ENCODE measurements at regions not wholly inside any gene's neighbourhood (a gene's known extent, or its start where the extent isn't known, plus 50 kb on each side); places are given as distances from the start of the nearest gene placed in this dataset.

- H3K27me3 Mint-ChIP-seq (ENCODE audit: low read depth): no peaks in the 10 kb centered on the region
- ChIA-PET POLR2A (no interaction called here), CTCF (no interaction called here)
- H3K4me3 Mint-ChIP-seq: no peak overlapping the region
- DNase-seq: no peak
- H3K4me1 Mint-ChIP-seq (ENCODE audit: low read depth): peaks cover 7% of the 10 kb centered on the region
- ATAC-seq: no peak
- no peak overlapping the region for H3K27ac Mint-ChIP-seq
- H3K36me3 Mint-ChIP-seq (ENCODE audit: low read depth): no peaks in the 10 kb centered on the region
- H3K9me3 Mint-ChIP-seq (ENCODE audit: insufficient read depth): no peaks in the 10 kb centered on the region
Observed at GRCh38 chr3:18900994-18901393, 247.3 kb upstream of the KCNH8 start.

- H3K27me3 Mint-ChIP-seq (ENCODE audit: low read depth): peaks cover 3% of the 10 kb centered on the region
- peaks cover 7% of the 10 kb centered on the region for H3K4me1 Mint-ChIP-seq (ENCODE audit: low read depth)
- no peaks in the 10 kb centered on the region for H3K9me3 Mint-ChIP-seq (ENCODE audit: insufficient read depth)
- H3K36me3 Mint-ChIP-seq (ENCODE audit: low read depth): no peaks in the 10 kb centered on the region
- H3K4me3 Mint-ChIP-seq: no peak overlapping the region
- POLR2A ChIA-PET: no interaction called here
- no peak overlapping the region for H3K27ac Mint-ChIP-seq
- DNase-seq: no peak
- CTCF ChIA-PET: no interaction called here
- no peak for ATAC-seq
Observed at GRCh38 chr3:18898911-18899310, 249.4 kb upstream of the KCNH8 start.

GRCh38 chr3:18892756-18893155, 255.6 kb upstream of the KCNH8 start:
- CTCF ChIA-PET: no interaction called here
- H3K27me3 Mint-ChIP-seq (ENCODE audit: low read depth): peaks cover 3% of the 10 kb centered on the region
- peaks cover 20% of the 10 kb centered on the region for H3K4me1 Mint-ChIP-seq (ENCODE audit: low read depth)
- no peaks in the 10 kb centered on the region for H3K9me3 Mint-ChIP-seq (ENCODE audit: insufficient read depth)
- no peak for ATAC-seq
- no peak overlapping the region for H3K4me3 Mint-ChIP-seq
- no peak for DNase-seq
- no peaks in the 10 kb centered on the region for H3K36me3 Mint-ChIP-seq (ENCODE audit: low read depth)
- no peak overlapping the region for H3K27ac Mint-ChIP-seq
- POLR2A ChIA-PET: no interaction called here

- peak; percentile 15 for ATAC-seq
Observed at GRCh38 chr3:18892047-18892446, 256.3 kb upstream of the KCNH8 start.

DNA sequence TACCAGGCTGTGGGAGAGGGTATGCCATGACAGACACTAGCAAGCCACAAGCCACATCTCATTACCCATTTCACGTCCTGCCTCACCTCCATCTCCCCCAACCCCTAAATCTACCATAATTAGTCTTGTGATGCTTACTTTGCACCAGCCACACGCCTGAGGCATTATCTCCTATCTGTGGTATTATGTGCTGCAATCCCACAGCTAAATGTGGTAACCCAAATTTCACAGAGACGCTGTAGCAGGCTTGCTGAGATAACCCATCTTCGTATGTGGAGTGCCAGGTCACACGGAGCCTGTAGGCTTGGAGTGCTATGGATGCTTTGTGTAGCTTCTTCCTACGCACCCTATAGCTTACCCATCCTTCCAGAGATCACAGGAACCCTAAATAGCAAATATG, 256.7 kb upstream of the KCNH8 start:
- ChIA-PET POLR2A (interaction anchor here (0.6 kb wide), 1 partner anchor 1487 kb away, joined by 4 read pairs; no protein-coding TSS in a partner anchor), CTCF (interaction anchor here (1.2 to 2.0 kb wide), 3 partner anchors 11 to 97 kb away, joined by 4 to 7 read pairs (median 5); no protein-coding TSS in a partner anchor)
- Mint-ChIP-seq H3K36me3 (ENCODE audit: low read depth) (no peaks in the 10 kb centered on the region), H3K27ac (no peak overlapping the region), H3K27me3 (ENCODE audit: low read depth) (peaks cover 7% of the 10 kb centered on the region), H3K4me1 (ENCODE audit: low read depth) (peaks cover 20% of the 10 kb centered on the region), H3K4me3 (no peak overlapping the region), H3K9me3 (ENCODE audit: insufficient read depth) (no peaks in the 10 kb centered on the region)
- peak; percentile 81 for ATAC-seq
- DNase-seq: peak; percentile 44

More at GRCh38 chr3:18892047-18892446, 256.3 kb upstream of the KCNH8 start:
- Mint-ChIP-seq H3K27ac (no peak overlapping the region), H3K9me3 (ENCODE audit: insufficient read depth) (no peaks in the 10 kb centered on the region), H3K4me1 (ENCODE audit: low read depth) (peaks cover 20% of the 10 kb centered on the region), H3K27me3 (ENCODE audit: low read depth) (peaks cover 7% of the 10 kb centered on the region), H3K36me3 (ENCODE audit: low read depth) (no peaks in the 10 kb centered on the region), H3K4me3 (no peak overlapping the region)
- DNase-seq: no peak
- POLR2A ChIA-PET: interaction anchor here (0.6 kb wide), 1 partner anchor 1487 kb away, joined by 4 read pairs; no protein-coding TSS in a partner anchor
- CTCF ChIA-PET: interaction anchor here (1.2 to 2.0 kb wide), 2 partner anchors 10 to 96 kb away, joined by 5 to 7 read pairs; no protein-coding TSS in a partner anchor

- H3K27me3 Mint-ChIP-seq (ENCODE audit: low read depth): peaks cover 6% of the 10 kb centered on the region
- H3K4me1 Mint-ChIP-seq (ENCODE audit: low read depth): peaks cover 20% of the 10 kb centered on the region
- DNase-seq (no peak), ATAC-seq (no peak)
- H3K27ac Mint-ChIP-seq: no peak overlapping the region
- H3K4me3 Mint-ChIP-seq: no peak overlapping the region
- ChIA-PET POLR2A (no interaction called here), CTCF (interaction anchor here (1.4 to 2.0 kb wide), 2 partner anchors 12 to 43 kb away, joined by 4 to 7 read pairs; no protein-coding TSS in a partner anchor)
- H3K36me3 Mint-ChIP-seq (ENCODE audit: low read depth): no peaks in the 10 kb centered on the region
- no peaks in the 10 kb centered on the region for H3K9me3 Mint-ChIP-seq (ENCODE audit: insufficient read depth)
Observed at GRCh38 chr3:18890449-18890848, 257.9 kb upstream of the KCNH8 start.

GRCh38 chr3:18888819-18889218, 259.5 kb upstream of the KCNH8 start:
- no peaks in the 10 kb centered on the region for H3K9me3 Mint-ChIP-seq (ENCODE audit: insufficient read depth)
- DNase-seq (no peak), ATAC-seq (no peak)
- H3K27me3 Mint-ChIP-seq (ENCODE audit: low read depth): peaks cover 3% of the 10 kb centered on the region
- H3K36me3 Mint-ChIP-seq (ENCODE audit: low read depth): no peaks in the 10 kb centered on the region
- no peak overlapping the region for H3K4me3 Mint-ChIP-seq
- ChIA-PET POLR2A (no interaction called here), CTCF (interaction anchor here (1.1 kb wide), 1 partner anchor 99 kb away, joined by 3 read pairs; no protein-coding TSS in a partner anchor)
- peaks cover 20% of the 10 kb centered on the region for H3K4me1 Mint-ChIP-seq (ENCODE audit: low read depth)
- H3K27ac Mint-ChIP-seq: no peak overlapping the region

GRCh38 chr3:18888370-18888769, 259.9 kb upstream of the KCNH8 start:
- DNase-seq: no peak
- ATAC-seq: no peak
- ChIA-PET CTCF (no interaction called here), POLR2A (no interaction called here)
- no peaks in the 10 kb centered on the region for H3K36me3 Mint-ChIP-seq (ENCODE audit: low read depth)
- H3K27me3 Mint-ChIP-seq (ENCODE audit: low read depth): peaks cover 6% of the 10 kb centered on the region
- H3K4me1 Mint-ChIP-seq (ENCODE audit: low read depth): peaks cover 20% of the 10 kb centered on the region
- no peak overlapping the region for H3K27ac Mint-ChIP-seq
- no peak overlapping the region for H3K4me3 Mint-ChIP-seq
- no peaks in the 10 kb centered on the region for H3K9me3 Mint-ChIP-seq (ENCODE audit: insufficient read depth)

- H3K4me3 Mint-ChIP-seq: no peak overlapping the region
- ChIA-PET POLR2A (no interaction called here), CTCF (no interaction called here)
- peaks cover 3% of the 10 kb centered on the region for H3K4me1 Mint-ChIP-seq (ENCODE audit: low read depth)
- H3K27ac Mint-ChIP-seq: no peak overlapping the region
- DNase-seq: no peak
- no peak for ATAC-seq
- H3K36me3 Mint-ChIP-seq (ENCODE audit: low read depth): no peaks in the 10 kb centered on the region
- peaks cover 6% of the 10 kb centered on the region for H3K27me3 Mint-ChIP-seq (ENCODE audit: low read depth)
- H3K9me3 Mint-ChIP-seq (ENCODE audit: insufficient read depth): no peaks in the 10 kb centered on the region
Observed at GRCh38 chr3:18886331-18886730, 262.0 kb upstream of the KCNH8 start.

- H3K27me3 Mint-ChIP-seq (ENCODE audit: low read depth): peaks cover 6% of the 10 kb centered on the region
- ATAC-seq (no peak), DNase-seq (no peak)
- no peaks in the 10 kb centered on the region for H3K4me1 Mint-ChIP-seq (ENCODE audit: low read depth)
- no peak overlapping the region for H3K27ac Mint-ChIP-seq
- no peaks in the 10 kb centered on the region for H3K9me3 Mint-ChIP-seq (ENCODE audit: insufficient read depth)
- ChIA-PET POLR2A (no interaction called here), CTCF (no interaction called here)
- no peak overlapping the region for H3K4me3 Mint-ChIP-seq
- no peaks in the 10 kb centered on the region for H3K36me3 Mint-ChIP-seq (ENCODE audit: low read depth)
Observed at GRCh38 chr3:18885612-18886011, 262.7 kb upstream of the KCNH8 start.

DNA sequence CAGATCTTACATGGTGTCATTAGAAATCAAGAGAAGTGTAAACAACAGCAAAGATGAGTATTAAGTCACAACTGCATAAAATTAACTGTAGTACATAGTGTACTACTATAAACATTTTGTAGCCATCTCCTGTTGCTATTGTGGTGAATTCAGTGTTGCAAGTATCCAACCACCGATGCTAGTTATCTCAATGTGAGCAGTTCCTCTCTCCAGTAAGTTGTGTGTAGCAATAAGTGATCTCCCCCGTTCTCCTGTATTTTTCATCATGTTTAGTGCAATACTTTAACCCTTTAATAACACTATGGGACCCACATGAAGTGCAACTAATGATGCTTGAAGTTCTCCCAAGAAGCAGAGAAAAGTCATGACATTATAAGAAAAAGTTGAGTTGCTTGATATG, 264.7 kb upstream of the KCNH8 start:
- H3K4me3 Mint-ChIP-seq: no peak overlapping the region
- no peaks in the 10 kb centered on the region for H3K36me3 Mint-ChIP-seq (ENCODE audit: low read depth)
- DNase-seq (no peak), ATAC-seq (no peak)
- ChIA-PET POLR2A (no interaction called here), CTCF (no interaction called here)
- no peaks in the 10 kb centered on the region for H3K9me3 Mint-ChIP-seq (ENCODE audit: insufficient read depth)
- no peaks in the 10 kb centered on the region for H3K4me1 Mint-ChIP-seq (ENCODE audit: low read depth)
- H3K27me3 Mint-ChIP-seq (ENCODE audit: low read depth): peaks cover 6% of the 10 kb centered on the region
- no peak overlapping the region for H3K27ac Mint-ChIP-seq

- Mint-ChIP-seq H3K36me3 (ENCODE audit: low read depth) (no peaks in the 10 kb centered on the region), H3K27me3 (ENCODE audit: low read depth) (peaks cover 3% of the 10 kb centered on the region), H3K4me3 (no peak overlapping the region), H3K27ac (no peak overlapping the region), H3K9me3 (ENCODE audit: insufficient read depth) (no peaks in the 10 kb centered on the region), H3K4me1 (ENCODE audit: low read depth) (no peaks in the 10 kb centered on the region)
- POLR2A ChIA-PET: no interaction called here
- ATAC-seq (no peak), DNase-seq (no peak)
- CTCF ChIA-PET: no interaction called here
Observed at GRCh38 chr3:18880691-18881090, 267.6 kb upstream of the KCNH8 start.

DNA sequence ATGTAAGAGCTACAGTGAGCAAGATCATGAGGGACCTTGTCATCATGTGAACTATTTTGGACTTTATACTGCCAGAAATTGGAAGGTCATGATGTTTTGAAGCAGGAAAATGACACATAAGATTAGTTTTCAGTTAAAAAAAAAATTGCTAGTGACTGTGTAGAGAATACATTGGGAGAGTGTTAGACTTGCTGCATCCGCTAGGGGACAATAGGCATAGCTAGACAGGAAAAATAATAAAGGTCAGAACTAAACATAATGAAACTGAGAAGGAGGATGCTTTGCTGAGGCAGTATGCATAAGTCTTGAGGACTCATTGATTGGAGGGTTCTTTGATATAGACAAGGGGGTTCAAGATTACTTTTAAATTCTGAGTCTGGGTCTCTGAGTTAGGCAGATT, 275.8 kb upstream of the KCNH8 start:
- no peak overlapping the region for H3K27ac Mint-ChIP-seq
- ATAC-seq: no peak
- no peak for DNase-seq
- H3K27me3 Mint-ChIP-seq (ENCODE audit: low read depth): no peaks in the 10 kb centered on the region
- ChIA-PET POLR2A (no interaction called here), CTCF (interaction anchor here (0.6 to 0.7 kb wide), 2 partner anchors 32 to 933 kb away, joined by 3 read pairs; no protein-coding TSS in a partner anchor)
- no peaks in the 10 kb centered on the region for H3K4me1 Mint-ChIP-seq (ENCODE audit: low read depth)
- no peak overlapping the region for H3K4me3 Mint-ChIP-seq
- no peaks in the 10 kb centered on the region for H3K36me3 Mint-ChIP-seq (ENCODE audit: low read depth)
- no peaks in the 10 kb centered on the region for H3K9me3 Mint-ChIP-seq (ENCODE audit: insufficient read depth)

Measured in activated CD8-positive, alpha-beta T cell treated with anti-CD3 and anti-CD28 coated beads, Interleukin-2, amount 10 ng/mL, durations not matched to agents 7 days and 5 days (primary cell).